ENCODE measurements at regions not wholly inside any gene's neighbourhood (a gene's known extent, or its start where the extent isn't known, plus 50 kb on each side); places are given as distances from the start of the nearest gene placed in this dataset.

- DNase-seq (ENCODE audit: low read depth in 1 of 2, low spot score in 1 of 2), result no peak
These were observed 331.2 kb upstream of the LRATD1 start for GRCh38 chr2:14301331-14301730.

GRCh38 chr2:14303366-14304115, 329.0 kb upstream of the LRATD1 start:
- no peak for DNase-seq (ENCODE audit: low read depth in 1 of 2, low spot score in 1 of 2)

- DNase-seq (ENCODE audit: low read depth in 1 of 2, low spot score in 1 of 2), result no peak
These were observed 328.2 kb upstream of the LRATD1 start for GRCh38 chr2:14304326-14304725.

GRCh38 chr2:14306268-14306861, 326.2 kb upstream of the LRATD1 start:
- DNase-seq (ENCODE audit: low read depth in 1 of 2, low spot score in 1 of 2), result no peak

- no peak for DNase-seq (ENCODE audit: low read depth in 1 of 2, low spot score in 1 of 2)
These were observed 319.2 kb upstream of the LRATD1 start for GRCh38 chr2:14313341-14313740.

GRCh38 chr2:14316594-14316993, 315.9 kb upstream of the LRATD1 start:
- no peak for DNase-seq (ENCODE audit: low read depth in 1 of 2, low spot score in 1 of 2)

GRCh38 chr2:14321357-14321756, 311.2 kb upstream of the LRATD1 start:
- no peak for DNase-seq (ENCODE audit: low read depth in 1 of 2, low spot score in 1 of 2)

- DNase-seq (ENCODE audit: low read depth in 1 of 2, low spot score in 1 of 2), result no peak
These were observed 310.2 kb upstream of the LRATD1 start for GRCh38 chr2:14322306-14322705.

- DNase-seq (ENCODE audit: low read depth in 1 of 2, low spot score in 1 of 2), result no peak
These were observed 308.2 kb upstream of the LRATD1 start for GRCh38 chr2:14324308-14324707.

GRCh38 chr2:14330884-14331283, 301.6 kb upstream of the LRATD1 start:
- no peak for DNase-seq (ENCODE audit: low read depth in 1 of 2, low spot score in 1 of 2)

- no peak for DNase-seq (ENCODE audit: low read depth in 1 of 2, low spot score in 1 of 2)
These were observed 295.6 kb upstream of the LRATD1 start for GRCh38 chr2:14336759-14337382.

GRCh38 chr2:14340703-14341102, 291.8 kb upstream of the LRATD1 start:
- no peak for DNase-seq (ENCODE audit: low read depth in 1 of 2, low spot score in 1 of 2)

GRCh38 chr2:14342313-14342712, 290.2 kb upstream of the LRATD1 start:
- no peak for DNase-seq (ENCODE audit: low read depth in 1 of 2, low spot score in 1 of 2)

- no peak for DNase-seq (ENCODE audit: low read depth in 1 of 2, low spot score in 1 of 2)
These were observed 288.2 kb upstream of the LRATD1 start for GRCh38 chr2:14344355-14344754.

GRCh38 chr2:14348247-14348646, 284.3 kb upstream of the LRATD1 start:
- DNase-seq (ENCODE audit: low read depth in 1 of 2, low spot score in 1 of 2), result no peak

GRCh38 chr2:14350856-14351255, 281.7 kb upstream of the LRATD1 start:
- no peak for DNase-seq (ENCODE audit: low read depth in 1 of 2, low spot score in 1 of 2)

- no peak for DNase-seq (ENCODE audit: low read depth in 1 of 2, low spot score in 1 of 2)
These were observed 280.4 kb upstream of the LRATD1 start for GRCh38 chr2:14352067-14352466.

GRCh38 chr2:14354231-14354630, 278.3 kb upstream of the LRATD1 start:
- DNase-seq (ENCODE audit: low read depth in 1 of 2, low spot score in 1 of 2), result no peak

GRCh38 chr2:14355102-14355501, 277.4 kb upstream of the LRATD1 start:
- no peak for DNase-seq (ENCODE audit: low read depth in 1 of 2, low spot score in 1 of 2)

- DNase-seq (ENCODE audit: low read depth in 1 of 2, low spot score in 1 of 2), result no peak
These were observed 274.2 kb upstream of the LRATD1 start for GRCh38 chr2:14358339-14358738.

GRCh38 chr2:14358774-14359173, 273.7 kb upstream of the LRATD1 start:
- DNase-seq (ENCODE audit: low read depth in 1 of 2, low spot score in 1 of 2), result no peak

GRCh38 chr2:14363137-14363536, 269.4 kb upstream of the LRATD1 start:
- DNase-seq (ENCODE audit: low read depth in 1 of 2, low spot score in 1 of 2), result no peak

- no peak for DNase-seq (ENCODE audit: low read depth in 1 of 2, low spot score in 1 of 2)
These were observed 268.5 kb upstream of the LRATD1 start for GRCh38 chr2:14363976-14364375.

Measured in stimulated activated CD4-positive, alpha-beta T cell treated with anti-CD3 and anti-CD28 coated beads, Interleukin-15, amount 100 ng/mL, for 1 hour (primary cell).